PC-9 (cell line): ENCODE measurements at regions not wholly inside any gene's neighbourhood (a gene's known extent, or its start where the extent isn't known, plus 50 kb on each side); places are given as distances from the start of the nearest gene placed in this dataset.

ENCODE experiments used
- BruUV-seq: library from RNA; stranded (reverse); fragments of 400-500 nt; replicated peaks from 2 replicates; lab custom pipeline; 2021; lab: Mats Ljungman, UMichigan
- CTCF ChIA-PET: fragments of 300-600 bp; sonication (Branson Sonifier 250); formaldehyde crosslinking; loops from one replicate; lab custom pipeline; 2022; ENCODE audit warnings: antibody characterized with exemption; lab: Charles Lee
- POLR2A ChIA-PET: fragments of 300-600 bp; sonication (Branson Sonifier 250); formaldehyde crosslinking; loops from one replicate; lab custom pipeline; 2022; ENCODE audit warnings: antibody characterized with exemption; ENCODE audit not compliant: unreplicated experiment; lab: Charles Lee
- DNase-seq, 2 experiments: peaks; one replicate each; pipeline versions ENCODE4 v3.0.0 to v3.0.0-alpha.2; 2015 to 2022; ENCODE audit warnings: mixed read lengths in 1 of 2
- H2AFZ ChIP-seq: fragments of 200-600 bp; sonication (generic); 2 replicates; pipeline ENCODE4 v1.8.1; 2017; ENCODE audit warnings: antibody characterized with exemption
- H3F3A ChIP-seq: fragments of 200-600 bp; sonication (generic); 2 replicates; pipeline ENCODE4 v1.8.1; 2017; ENCODE audit warnings: antibody characterized with exemption, mild to moderate bottlenecking, low read depth; ENCODE audit not compliant: insufficient read depth
- H3K27ac ChIP-seq: fragments of 200-600 bp; sonication (generic); 2 replicates; pipeline ENCODE4 v1.6.1; 2016; ENCODE audit warnings: mixed run types
- H3K27me3 ChIP-seq: fragments of 200-600 bp; sonication (generic); 2 replicates; pipeline ENCODE4 v1.6.1; 2016; ENCODE audit warnings: low read depth, mixed run types; ENCODE audit not compliant: insufficient read depth
- H3K36me3 ChIP-seq: fragments of 200-600 bp; sonication (generic); 2 replicates; pipeline ENCODE4 v1.6.1; 2016; ENCODE audit warnings: low read depth, mixed run types
- H3K4me1 ChIP-seq: fragments of 200-600 bp; sonication (generic); replicated peaks from 2 replicates; pipeline ENCODE4 v1.6.1; 2016; ENCODE audit warnings: mixed run types; ENCODE audit not compliant: insufficient read depth
- H3K4me2 ChIP-seq: fragments of 200-600 bp; sonication (generic); 2 replicates; pipeline ENCODE4 v1.6.1; 2017; ENCODE audit warnings: mixed run types
- H3K4me3 ChIP-seq: fragments of 200-600 bp; sonication (generic); 2 replicates; pipeline ENCODE4 v1.6.1; 2016; ENCODE audit warnings: mixed run types
- H3K79me2 ChIP-seq: fragments of 200-600 bp; sonication (generic); 2 replicates; pipeline ENCODE4 v1.6.1; 2017; ENCODE audit warnings: low read depth, mixed run types
- H3K9me2 ChIP-seq: fragments of 200-600 bp; sonication (generic); 2 replicates; pipeline ENCODE4 v1.8.1; 2017; ENCODE audit warnings: mild to moderate bottlenecking; ENCODE audit not compliant: insufficient read depth
- H3K9me3 ChIP-seq: fragments of 200-600 bp; sonication (generic); 2 replicates; pipeline ENCODE4 v1.8.1; 2016; ENCODE audit warnings: low read depth; ENCODE audit not compliant: insufficient read depth
- H4K20me1 ChIP-seq: fragments of 200-600 bp; sonication (generic); 2 replicates; pipeline ENCODE4 v1.8.1; 2017; ENCODE audit not compliant: insufficient read depth
- EZH2 ChIP-seq: fragments of 200-600 bp; sonication (generic); IDR thresholded peaks from 2 replicates; pipeline ENCODE4 v1.8.0; 2017; ENCODE audit warnings: antibody characterized with exemption, low read depth
- intact Hi-C: fragments of 100-400 bp; cut with micrococcal nuclease; formaldehyde crosslinking; loops from one replicate; pipeline ENCODE4 v1.10.0; 2022; ENCODE audit not compliant: unreplicated experiment
- TF ChIP-seq, protein P1 (sequence below): fragments of 200-600 bp; sonication (generic); conservative IDR thresholded peaks from 2 replicates; pipeline ENCODE4 v1.6.1; 2017; ENCODE audit warnings: mixed run types, antibody characterized with exemption, mild to moderate bottlenecking, moderate library complexity

DNA sequence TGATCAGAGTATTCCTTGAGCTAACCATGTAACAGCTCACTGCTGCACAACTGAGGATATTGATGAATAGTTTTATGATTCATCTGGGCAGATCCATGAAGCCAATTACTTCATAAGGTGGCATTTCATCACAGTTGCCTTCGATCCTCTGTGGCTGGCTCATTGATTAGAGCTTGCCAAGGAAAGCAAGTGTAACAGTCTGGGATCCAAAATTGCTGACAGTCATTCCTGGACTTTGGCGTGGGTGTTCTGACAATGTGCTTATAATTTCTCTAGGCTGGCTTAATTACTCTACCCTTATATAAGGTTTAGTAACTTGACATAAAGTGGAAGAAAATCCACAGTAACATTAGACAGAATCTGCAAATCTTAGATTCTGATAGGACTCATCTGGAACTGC, 551.3 kb upstream of the CDH4 start:
- H4K20me1 ChIP-seq, result no peaks in the 10 kb centered on the region
- no peaks in the 10 kb centered on the region for H3K9me2 ChIP-seq
- CTCF ChIA-PET, result no interaction called here
- H3K4me3 ChIP-seq, result no peak overlapping the region
- no peak overlapping the region for H3K4me2 ChIP-seq
- no peak overlapping the region for H2AFZ ChIP-seq
- POLR2A ChIA-PET, result no interaction called here
- no peaks in the 10 kb centered on the region for H3K79me2 ChIP-seq
- BruUV-seq, result no TSS peak
- no peak overlapping the region for H3K27ac ChIP-seq
- no peaks in the 10 kb centered on the region for H3K9me3 ChIP-seq
- intact Hi-C loops, result no loop called here
- no peaks in the 10 kb centered on the region for H3K27me3 ChIP-seq
- H3F3A ChIP-seq, result no peaks in the 10 kb centered on the region
- TF ChIP-seq, protein P1, sequence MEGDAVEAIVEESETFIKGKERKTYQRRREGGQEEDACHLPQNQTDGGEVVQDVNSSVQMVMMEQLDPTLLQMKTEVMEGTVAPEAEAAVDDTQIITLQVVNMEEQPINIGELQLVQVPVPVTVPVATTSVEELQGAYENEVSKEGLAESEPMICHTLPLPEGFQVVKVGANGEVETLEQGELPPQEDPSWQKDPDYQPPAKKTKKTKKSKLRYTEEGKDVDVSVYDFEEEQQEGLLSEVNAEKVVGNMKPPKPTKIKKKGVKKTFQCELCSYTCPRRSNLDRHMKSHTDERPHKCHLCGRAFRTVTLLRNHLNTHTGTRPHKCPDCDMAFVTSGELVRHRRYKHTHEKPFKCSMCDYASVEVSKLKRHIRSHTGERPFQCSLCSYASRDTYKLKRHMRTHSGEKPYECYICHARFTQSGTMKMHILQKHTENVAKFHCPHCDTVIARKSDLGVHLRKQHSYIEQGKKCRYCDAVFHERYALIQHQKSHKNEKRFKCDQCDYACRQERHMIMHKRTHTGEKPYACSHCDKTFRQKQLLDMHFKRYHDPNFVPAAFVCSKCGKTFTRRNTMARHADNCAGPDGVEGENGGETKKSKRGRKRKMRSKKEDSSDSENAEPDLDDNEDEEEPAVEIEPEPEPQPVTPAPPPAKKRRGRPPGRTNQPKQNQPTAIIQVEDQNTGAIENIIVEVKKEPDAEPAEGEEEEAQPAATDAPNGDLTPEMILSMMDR, result no peak
- no peak for TF ChIP-seq EZH2
- no peaks in the 10 kb centered on the region for H3K4me1 ChIP-seq
- no peaks in the 10 kb centered on the region for H3K36me3 ChIP-seq
- no peak for DNase-seq

DNA sequence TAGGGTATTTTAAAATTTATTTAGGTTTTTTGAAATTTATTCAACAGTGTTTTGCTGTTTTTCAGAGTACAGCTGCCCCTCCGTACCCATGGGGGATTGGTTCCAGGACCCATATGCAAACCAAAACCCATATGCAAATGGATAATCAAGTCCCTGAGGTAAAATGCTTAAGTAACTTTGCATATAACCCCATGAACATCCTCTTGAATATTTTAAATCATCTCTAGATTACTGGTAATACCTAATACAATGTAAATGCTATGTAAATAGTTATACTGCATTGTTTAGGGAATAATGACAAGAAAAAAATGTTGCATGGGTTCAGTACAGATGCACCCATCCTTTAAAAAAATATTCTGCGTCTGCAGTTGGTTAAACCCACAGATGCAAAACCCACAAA, 547.9 kb upstream of the CDH4 start:
- ChIA-PET CTCF (no interaction called here), POLR2A (no interaction called here)
- Histone ChIP-seq H2AFZ (no peak overlapping the region), H3K4me3 (no peak overlapping the region), H3K36me3 (no peaks in the 10 kb centered on the region), H3K79me2 (no peaks in the 10 kb centered on the region), H3K27me3 (no peaks in the 10 kb centered on the region), H3K4me1 (no peaks in the 10 kb centered on the region), H4K20me1 (no peaks in the 10 kb centered on the region), H3K9me3 (no peaks in the 10 kb centered on the region), H3K4me2 (no peak overlapping the region), H3K9me2 (no peaks in the 10 kb centered on the region), H3F3A (no peaks in the 10 kb centered on the region), H3K27ac (no peak overlapping the region)
- intact Hi-C loops, result no loop called here
- BruUV-seq, result no TSS peak
- DNase-seq, result no peak
- TF ChIP-seq, protein P1, result no peak
- TF ChIP-seq EZH2, result no peak

DNA sequence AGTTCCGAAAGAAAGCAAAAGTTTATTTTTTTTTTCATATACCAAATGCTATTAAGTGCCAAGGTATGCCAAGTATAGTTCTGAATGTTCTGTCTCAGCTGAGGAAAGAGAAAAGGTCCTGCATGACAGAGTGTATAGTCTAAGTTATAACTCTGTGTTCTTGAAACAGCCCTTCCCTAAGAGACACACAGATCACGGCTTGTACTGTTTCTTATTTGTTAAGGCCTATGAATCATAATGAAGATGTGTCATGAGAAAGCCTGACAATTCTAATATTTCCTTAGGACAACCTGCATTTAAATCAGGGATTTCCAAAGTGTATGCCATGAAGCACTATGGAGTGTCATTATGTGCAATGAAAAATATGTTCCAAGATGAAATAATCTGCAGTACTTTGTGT, 538.7 kb upstream of the CDH4 start:
- intact Hi-C loops, result no loop called here
- Histone ChIP-seq H3K27ac (no peak overlapping the region), H2AFZ (no peak overlapping the region), H3K4me2 (no peak overlapping the region), H3F3A (no peaks in the 10 kb centered on the region), H4K20me1 (no peaks in the 10 kb centered on the region), H3K9me2 (peaks cover 6% of the 10 kb centered on the region; the same call in 1 of the 2 replicates), H3K9me3 (0 out of 2 replicates have a peak, but pooled peaks cover under 1% of the 10 kb centered on the region), H3K4me3 (no peak overlapping the region), H3K36me3 (no peaks in the 10 kb centered on the region), H3K4me1 (no peaks in the 10 kb centered on the region), H3K79me2 (no peaks in the 10 kb centered on the region), H3K27me3 (peaks cover 26% of the 10 kb centered on the region)
- no peak for DNase-seq
- CTCF ChIA-PET, result no interaction called here
- POLR2A ChIA-PET, result no interaction called here
- BruUV-seq, result no TSS peak
- no peak for TF ChIP-seq EZH2
- TF ChIP-seq, protein P1, result no peak
